ENCODE measurements at regions not wholly inside any gene's neighbourhood (a gene's known extent, or its start where the extent isn't known, plus 50 kb on each side); places are given as distances from the start of the nearest gene placed in this dataset.

DNA sequence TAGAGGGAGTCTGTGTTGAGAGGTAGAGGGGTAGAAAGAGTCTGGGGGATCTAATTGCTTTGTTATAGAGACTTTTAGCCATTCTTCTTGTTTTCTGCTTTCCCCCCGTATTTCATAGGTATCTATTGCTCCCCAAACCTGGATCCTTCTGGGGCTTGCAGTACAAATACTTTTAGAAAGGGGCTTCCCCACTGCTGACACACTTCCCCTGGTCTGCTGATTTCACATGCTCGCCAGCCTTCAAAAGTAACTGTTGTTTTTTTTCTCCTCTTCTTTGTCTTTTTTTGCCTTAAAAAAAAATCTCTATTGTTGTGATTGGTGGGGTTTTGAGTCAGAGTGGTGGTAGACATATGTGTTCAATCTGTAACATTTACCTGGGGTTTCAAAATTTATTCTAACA is 300.6 kb upstream of the AZI2 start:
- DNase-seq = no peak

DNA sequence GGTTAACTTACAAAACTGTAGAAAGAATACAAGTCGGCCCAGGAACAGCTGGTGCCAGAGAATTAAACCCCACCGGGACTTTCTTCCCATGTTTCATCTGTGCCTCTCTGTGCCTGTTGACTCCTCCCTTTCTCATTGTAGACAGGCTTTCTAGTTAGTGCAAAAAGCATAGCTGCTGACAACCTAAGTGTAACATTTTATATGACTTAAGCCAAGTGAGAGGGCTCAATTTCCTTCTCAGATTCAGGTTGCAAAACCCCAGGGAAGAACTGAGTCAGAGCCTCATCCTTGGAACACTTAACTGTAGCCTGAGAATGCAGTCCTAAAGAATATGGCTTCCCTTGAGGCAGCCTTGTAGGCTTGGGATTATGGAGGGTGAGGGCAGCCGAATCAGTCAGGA is 302.5 kb upstream of the AZI2 start:
- DNase-seq = no peak

DNA sequence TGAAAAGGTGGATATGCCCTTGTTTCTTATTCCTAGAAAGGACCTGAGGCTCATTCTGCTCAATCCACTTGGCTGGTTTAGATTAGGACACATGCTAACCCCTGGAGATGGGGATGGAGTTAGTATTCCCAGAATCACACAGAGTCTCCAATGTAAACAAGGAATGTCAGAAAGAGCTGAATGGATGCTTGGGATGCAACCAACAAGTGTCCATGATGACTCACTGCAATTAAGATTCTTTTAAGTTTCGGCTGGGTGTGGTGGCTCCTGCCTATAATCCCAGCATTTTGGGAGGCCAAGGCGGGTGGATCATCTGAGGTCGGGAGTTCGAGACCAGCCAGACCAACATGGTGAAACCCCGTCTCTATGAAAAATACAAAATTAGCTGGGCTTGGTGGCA is 315.5 kb upstream of the AZI2 start:
- DNase-seq = no peak

DNA sequence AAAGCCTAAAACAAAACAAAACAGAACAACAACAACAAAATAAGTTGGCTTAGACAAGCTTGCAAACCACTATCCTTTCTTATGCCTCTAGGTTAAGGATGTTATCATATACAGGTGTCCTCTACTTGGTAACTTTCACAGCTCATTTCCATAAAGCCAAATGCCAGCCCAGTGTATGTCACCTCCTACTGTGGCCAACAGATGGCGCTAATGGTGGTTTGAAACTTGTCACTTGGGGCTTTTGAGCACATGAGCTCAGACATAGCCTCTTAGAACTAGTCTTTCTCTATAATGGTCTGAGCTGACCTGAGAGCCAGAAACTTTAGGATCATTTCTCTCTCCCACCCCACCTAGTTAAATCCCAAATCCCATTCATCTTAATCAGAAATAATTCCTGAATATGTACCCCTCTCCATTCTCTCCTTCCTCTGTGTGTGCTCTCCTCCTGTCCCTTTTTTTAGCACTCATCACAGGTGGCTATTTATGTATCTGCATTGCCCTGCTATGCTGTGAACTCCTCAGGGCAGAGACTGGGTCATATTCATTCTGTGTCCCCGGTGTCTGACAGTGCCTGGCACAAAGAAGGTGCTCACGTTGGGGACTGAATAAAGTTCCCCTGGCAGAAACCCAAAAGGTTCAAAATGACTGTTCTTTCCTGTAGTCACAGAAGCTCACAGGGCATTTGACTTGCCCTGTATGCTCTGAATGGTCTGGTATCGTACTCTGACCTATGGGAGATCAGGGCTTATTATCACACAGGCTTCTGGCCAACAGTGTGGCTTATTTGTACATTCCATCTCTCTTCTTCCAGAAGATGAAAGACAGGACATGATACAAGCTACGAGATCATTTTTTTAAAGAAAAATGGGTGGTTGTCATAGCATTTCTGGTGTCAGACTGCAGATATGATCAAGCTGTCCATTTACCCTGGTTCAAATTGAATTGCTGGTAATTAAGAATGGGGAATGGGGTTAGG is 319.3 kb upstream of the AZI2 start:
- DNase-seq = peak; percentile 26

DNA sequence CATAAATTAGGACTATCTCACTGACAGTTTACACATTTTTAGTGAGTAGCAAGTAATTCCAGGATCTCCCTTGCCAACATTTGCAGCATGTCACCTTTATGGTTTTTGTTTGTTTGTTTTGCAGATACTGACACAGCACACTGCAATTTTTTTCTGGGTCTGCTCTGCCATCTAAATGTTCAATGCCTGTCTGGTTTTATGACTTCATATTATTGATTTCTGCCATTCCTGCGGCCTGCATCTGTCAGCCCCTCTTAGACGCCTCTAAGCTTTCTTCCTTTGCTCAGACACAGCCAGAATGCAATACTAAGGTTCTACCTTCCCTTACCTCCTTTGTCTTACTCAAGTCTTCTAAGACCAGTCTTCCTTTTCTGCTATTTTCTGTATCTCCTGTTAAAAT is 321.2 kb upstream of the AZI2 start:
- DNase-seq = no peak

DNA sequence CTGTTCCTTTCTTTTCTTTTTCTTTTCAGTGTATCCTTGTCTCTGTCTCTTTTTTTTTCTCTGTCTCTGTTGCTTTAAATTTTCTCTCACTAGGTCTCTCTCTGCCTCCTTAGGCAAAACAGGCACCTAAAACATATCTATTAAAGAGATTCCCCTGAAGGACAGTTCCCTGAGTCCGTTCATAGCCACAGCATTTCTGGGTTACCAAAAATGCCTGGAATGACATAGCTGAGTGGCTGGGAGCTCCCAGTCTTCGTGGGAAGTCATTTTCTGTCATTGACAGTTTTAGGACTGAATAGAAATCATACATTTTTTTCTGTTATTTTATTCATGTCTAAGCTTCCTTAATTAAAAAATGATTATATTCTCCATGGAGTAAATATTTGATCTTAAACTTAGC is 323.8 kb upstream of the AZI2 start:
- no peak for DNase-seq

DNA sequence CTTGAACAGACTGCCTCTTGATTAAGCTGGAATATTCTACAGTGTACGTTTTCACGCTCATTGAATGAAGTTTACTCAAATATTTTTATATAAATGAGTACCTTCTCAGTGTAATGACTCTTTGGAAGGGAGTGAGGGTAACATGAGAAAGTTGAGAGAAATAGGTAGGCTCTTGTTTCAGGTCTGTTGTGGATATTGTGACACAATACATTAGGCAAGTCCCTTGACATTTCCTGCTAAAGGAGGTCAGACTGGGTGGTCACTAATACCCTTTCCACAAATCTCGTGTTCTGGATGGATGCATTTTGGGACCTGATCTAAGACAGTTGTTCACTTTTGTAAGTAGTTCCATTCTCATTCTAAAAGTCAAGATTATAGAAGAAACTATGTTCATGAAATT is 324.8 kb upstream of the AZI2 start:
- no peak for DNase-seq

DNA sequence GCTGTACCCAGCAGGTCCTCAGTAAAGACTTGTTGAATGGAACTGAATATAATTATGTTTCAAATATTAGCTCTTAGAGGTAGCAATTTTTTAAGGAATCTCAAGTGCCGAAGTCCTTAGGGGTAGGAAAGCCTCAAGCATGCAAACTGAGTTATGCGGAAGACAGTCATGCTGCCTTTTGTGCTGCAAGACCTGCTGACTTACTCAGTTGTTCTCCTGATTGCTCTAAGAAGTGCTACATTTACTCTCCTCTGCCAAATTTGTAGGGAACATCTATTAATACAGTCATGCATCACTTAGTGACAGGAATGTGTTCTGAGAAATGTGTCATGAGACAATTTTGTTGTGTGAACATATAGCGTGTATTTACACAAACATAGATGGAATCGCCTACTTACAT is 325.6 kb upstream of the AZI2 start:
- no peak for DNase-seq

DNA sequence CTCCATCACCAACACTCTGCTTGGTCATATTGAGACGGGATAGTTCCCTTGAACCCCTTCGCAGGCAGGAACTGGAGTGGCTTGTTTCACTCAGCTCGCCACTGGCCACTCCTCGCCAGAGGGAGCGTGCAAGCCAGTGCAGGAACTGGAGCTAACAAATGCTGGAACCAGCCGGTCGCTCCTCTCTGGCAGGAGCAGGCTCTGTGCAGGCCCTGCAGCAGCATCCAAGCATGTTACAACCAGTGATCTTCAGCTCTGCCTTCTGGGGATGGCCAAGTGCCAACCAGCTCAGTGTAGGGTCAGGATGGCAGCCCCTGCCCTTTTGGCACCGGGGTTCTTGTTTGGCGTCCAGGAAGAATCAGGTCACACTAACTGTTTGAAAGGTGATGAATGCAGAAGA is 329.0 kb upstream of the AZI2 start:
- no peak for DNase-seq

DNA sequence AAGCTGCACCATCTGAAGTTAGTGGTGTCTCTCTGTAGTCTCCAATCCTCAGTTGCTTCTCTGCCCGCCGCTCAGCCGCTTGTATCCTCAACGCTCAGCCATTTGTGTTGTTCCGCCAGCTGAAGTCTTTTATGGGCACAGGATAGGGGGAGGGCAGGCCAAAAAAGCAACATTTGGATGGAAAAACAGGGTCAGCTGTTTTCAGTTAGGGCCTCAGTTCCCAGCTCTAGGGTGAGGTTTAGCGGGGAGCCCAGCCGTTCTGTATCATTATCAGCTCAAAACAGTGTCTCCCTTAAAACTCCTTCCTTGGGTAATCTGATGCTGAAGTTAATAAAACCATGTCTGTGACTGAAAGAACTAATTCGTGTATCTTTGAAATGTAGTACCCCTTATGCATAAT is 329.5 kb upstream of the AZI2 start:
- no peak for DNase-seq

DNA sequence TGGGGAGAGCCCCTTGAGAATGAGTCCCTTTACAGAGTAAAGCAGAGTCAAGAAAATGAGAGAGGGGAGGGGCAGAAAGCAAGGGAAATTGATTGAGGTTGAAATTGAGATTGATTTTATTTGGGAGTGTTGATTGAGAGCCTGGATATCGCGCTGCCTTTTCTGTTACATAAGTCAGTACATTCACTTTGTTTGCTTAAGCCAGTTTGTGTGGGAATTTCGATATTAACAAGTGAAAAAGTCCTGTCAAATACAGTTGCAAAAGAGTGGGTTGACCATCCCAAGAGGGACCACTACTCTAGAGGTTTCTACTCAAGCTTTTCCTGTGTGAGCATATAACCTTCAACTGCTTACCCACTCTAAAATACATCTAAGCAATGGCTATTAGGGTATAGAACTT is 331.4 kb upstream of the AZI2 start:
- DNase-seq = no peak

DNA sequence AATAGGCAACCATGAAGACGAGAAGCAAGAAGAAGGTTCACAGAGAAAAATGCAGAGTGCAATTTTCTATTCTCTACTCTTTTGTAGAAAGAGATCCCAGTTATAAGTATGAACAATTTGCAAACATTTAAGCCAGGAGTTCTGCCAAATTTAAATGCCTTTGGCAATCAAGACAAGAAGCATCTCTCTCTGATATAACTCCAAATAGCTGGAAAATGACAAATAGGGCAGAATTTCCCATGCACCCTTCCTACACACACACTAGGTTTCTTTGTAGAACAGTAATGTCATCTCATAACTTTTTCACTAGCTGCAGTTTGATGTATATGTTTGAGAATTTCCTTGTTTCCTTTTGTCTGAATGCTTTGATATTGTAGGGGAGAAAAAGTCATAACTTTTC is 333.5 kb upstream of the AZI2 start:
- no peak for DNase-seq

DNA sequence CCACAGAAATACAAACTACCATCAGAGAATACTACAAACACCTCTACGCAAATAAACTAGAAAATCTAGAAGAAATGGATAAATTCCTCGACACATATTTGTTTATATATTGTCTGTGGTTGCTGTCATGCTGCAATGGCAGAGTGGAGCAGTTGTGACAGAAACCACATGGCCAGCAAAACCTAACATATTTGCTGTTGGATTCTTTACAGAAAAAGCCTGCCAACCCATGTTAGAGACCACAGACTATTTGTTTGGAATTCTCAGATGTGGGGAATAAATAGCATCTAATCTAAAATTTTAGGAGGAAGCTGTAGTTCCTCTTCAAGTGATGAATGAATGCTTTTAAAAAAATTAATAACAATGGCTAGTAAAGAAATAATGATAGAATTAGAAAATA is 341.6 kb upstream of the AZI2 start:
- no peak for DNase-seq

DNA sequence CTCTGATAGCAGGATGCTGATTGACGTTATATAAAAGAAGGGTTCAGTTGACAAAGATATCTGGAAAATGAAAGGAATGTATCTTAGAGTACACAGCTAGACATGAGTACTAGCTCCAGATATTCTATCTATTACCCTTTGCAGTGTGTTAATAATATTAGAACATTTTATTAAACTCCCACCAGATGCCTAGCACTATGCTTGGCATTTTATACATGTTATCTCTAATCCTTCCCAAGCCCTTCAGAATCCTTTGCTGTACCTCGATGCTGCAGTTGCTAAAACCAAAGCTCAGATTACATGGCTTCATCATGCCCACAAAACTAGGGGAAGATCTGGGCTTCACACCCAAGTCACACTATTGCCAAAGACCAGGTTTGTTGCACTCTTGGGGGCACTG is 350.1 kb upstream of the AZI2 start:
- DNase-seq = no peak

DNA sequence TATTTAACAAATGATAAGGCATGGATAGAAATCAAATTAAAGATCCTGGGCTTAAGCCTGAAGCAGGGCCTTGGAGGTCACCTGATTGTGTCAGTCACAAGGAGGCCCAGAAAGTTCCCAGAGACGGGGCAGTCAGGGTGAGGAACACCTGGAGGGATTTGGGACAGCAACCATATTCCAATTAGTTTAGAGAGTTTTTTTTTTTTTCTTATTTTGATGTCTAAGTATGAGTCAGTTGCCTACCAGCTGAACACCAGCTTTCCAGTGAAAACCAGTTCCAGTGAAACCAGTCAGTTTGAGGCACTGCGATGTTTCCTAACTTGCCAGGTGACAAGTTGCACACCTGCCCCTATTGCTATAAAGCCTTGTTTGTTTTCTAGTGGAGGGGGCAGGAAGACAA is 350.7 kb upstream of the AZI2 start:
- DNase-seq = no peak

DNA sequence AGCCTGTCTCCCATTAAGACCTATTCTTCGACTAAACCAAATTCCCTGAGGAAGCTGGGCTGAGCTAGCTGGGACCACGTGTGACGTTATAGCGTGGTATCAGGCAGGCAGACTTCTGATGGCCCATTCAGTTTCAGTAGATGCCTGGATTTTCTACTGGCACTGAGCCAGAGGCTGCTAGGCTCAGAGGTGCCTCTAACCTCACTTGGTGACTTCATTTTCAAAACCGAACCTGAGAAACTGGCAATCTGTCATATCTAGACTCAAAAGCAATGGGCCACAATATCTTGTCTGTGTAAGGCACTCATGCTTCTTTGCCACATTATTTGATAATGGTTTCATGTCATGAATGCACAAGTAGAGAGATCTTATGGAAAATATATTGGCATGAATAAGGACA is 352.1 kb upstream of the AZI2 start:
- DNase-seq = no peak

DNA sequence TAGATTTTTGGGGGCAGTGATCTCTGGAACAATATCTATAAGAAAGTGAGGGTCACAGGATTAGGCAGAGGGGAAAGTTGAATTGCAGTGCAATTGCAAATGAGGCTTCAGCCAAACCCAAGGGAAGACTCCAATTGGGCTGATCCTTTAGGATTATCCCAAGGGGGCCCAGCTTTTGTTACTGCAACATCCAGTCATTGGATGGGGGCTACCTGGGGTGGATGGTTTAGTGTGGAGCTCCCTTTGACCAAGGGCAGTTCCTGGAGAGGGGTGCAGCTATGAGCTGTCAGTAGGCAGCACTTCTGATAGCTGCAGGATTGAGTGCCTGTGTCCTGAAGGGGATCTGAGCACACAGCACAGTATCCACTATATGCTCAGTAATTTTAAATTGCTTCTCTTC is 355.2 kb upstream of the AZI2 start:
- no peak for DNase-seq

DNA sequence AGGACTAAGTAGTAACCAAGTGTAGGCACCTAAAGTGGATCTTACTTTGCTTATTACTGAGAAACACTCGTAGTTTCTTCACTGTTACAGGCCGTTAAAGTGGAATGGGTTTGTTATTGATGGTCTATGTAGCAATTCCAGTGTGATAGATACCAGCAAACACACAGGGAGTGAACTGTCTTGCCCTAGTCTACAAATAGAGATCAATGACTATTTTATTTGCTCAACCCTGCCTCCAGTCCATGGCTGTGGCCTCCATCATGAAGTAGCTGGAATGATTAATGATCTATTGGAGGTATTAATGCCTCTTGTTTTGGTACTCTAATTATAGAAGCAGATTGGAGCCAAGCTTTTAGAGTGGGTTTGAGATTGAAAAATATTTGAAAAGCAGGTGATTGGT is 362.7 kb upstream of the AZI2 start:
- no peak for DNase-seq

DNA sequence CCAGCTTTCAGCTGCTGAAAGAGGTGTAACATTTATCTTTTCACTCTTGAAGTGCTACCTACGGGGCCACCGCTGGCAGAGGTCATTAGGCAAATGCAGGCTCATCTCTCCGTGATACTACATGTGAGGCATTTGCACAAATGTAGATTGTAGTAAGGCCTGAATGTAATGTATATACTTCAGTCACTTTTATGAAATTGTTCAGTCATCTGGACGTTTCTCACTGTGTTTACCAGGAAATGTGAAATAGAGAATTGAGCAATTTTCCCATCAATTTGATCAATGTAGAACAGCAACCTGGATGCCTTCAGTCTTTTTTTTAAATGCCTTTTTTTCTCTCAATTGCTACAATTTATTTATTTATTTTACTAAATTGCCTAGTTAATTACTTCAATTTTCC is 368.3 kb upstream of the AZI2 start:
- DNase-seq = no peak

DNA sequence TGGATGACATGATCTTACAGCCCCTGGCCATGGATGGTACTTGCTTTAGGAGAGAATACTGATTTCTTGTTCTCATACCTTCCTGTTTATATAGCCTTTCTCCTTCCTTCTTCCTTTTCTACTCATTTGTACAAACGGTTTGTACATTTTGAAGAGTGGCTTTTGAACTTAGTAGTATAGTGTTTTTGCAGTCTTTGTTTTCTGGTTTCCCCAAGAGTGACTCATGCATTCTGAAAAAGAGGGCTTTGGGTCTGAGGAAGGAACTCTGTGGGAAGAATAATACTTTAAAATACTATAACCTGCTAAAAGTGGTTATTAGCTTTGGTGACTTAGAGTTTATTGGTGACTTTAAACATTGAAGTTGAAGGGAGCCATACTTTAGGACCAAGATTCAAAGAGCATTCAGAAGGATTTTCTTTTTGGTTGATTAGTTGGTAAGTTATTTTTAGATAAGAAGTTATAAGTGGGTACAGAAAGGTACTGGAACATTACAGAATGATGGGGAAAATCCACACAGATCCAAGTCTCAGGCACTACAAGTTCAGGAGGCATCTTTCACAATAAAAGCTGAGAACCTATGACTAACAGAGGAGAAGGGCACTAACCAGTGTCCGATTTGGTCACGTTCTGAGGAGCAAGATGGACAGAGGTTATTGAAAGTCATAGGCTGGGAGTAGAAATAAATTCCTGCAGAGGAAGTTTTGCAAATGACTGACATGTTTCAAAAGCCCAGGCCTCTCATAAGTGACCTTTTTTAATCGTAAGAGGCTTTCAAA is 369.6 kb upstream of the AZI2 start:
- no peak for DNase-seq

DNA sequence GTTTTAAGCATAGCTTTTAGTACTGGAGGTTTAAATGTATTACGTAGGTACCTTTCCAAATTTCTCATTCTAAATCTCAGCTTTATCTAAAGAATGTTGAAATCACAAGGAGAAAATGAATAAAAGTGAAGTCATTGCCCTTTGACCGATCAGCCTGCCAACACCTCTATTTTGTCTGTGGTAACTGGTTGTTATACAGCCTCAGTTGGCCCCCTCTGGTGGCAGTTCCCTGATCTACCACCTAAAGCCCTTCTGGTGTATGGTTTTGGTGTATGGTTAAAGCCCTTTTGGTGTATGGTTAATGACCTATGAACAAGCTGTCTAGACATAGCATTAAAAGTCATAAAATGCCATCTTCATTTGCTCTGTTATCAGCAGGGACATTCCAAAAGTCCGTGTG is 378.2 kb upstream of the AZI2 start:
- DNase-seq = no peak

DNA sequence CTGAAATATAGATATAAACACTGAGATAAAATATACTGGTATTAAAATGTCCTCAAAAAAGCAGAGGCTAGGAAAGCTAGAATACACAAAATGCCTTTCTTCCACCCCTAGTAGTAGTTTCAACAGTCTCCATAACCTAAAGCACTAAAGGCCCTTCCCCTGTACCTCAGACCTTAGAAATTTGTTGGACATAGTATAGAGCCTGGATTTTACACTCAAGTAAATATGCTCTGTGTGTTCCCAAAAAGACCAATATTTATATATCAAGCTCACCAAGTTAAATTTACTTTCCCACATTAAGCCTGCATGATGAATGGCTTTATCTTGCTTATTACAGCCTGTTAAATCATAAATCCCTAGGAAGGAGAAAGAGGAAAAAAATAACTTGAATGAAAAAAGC is 378.7 kb upstream of the AZI2 start:
- DNase-seq = no peak

DNA sequence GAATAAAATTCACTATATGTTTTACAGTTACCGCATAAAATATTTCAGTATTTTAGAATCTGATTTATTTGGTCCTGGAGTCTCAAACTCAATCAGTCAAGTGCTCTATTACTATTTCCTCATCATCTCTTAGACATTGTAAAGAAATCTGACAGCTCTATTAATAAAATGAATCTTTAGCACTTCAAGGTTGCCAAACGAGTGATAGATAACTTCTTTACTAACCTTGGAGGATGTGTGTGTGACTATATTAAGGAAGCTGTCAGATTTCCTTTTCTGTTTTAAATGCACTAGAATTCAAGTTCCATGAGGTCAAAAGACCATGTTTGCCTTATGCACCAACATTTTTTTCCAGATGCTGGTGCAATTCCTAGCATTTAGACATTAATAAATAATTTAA is 389.8 kb upstream of the AZI2 start:
- DNase-seq = no peak

DNA sequence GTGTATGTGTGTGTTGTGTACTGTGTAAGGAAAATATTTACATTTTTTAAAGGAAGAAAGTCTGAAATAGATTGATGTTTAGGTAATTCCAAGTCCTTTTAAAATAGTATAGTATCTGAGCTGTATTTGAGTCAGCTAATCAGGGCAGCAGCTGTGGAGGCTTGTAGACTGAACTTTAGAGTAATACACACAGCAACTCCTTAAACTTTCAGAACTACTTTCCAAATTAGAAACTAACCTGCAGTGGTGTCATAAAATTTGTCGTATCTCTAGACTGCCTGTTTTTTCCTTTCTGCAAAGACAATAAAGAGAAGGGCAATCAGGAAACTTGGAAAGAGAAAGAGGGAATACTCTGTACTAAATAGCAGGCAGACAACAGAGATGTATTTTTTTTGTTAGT is 391.0 kb upstream of the AZI2 start:
- DNase-seq = no peak

DNA sequence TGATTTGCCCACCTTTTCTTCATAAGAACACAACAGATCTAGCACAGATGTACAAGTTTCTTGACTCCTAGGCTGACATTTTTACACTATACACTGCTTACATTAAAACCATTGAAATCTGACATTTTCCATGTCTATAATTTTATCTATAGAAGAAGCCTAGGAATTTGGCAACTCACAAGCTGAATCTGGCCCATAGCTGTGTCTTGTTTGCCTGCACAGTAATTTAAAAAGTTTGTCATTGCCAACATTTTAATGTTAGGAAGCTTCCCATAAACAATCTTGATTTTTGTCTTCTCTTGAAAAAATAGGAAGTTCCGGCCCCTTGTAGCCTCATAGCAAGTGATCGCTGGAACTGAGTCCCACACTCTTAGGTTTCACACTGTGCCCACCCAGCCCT is 394.6 kb upstream of the AZI2 start:
- no peak for DNase-seq

Data from activated T-cell treated with anti-CD3 and anti-CD28 coated beads, Interleukin-2, amount 50 U/mL, for 1 hour (primary cell).